Vagina (tissue), 2 donors: ENCODE measurements at regions not wholly inside any gene's neighbourhood (a gene's known extent, or its start where the extent isn't known, plus 50 kb on each side); places are given as distances from the start of the nearest gene placed in this dataset.

Experiments
- DNase-seq, 2 donors: peaks; one replicate each; pipeline ENCODE4 v3.0.0-alpha.2; 2017; ENCODE audit errors: extremely low spot score in 2 of 2
- H3K27ac ChIP-seq: fragments of 200-600 bp; sonication (generic); one replicate; pipeline ENCODE4 v1.5.1; 2019
- H3K27me3 ChIP-seq: fragments of 200-600 bp; sonication (generic); one replicate; pipeline ENCODE4 v1.5.1; 2019
- H3K36me3 ChIP-seq, 2 donors: fragments of 200-600 bp; sonication (generic); one replicate each; pipeline ENCODE4 v1.5.1; 2017 to 2019
- H3K4me1 ChIP-seq: fragments of 200-600 bp; sonication (generic); one replicate; pipeline ENCODE4 v1.5.1; 2019
- H3K4me3 ChIP-seq, 2 donors: fragments of 200-600 bp; sonication (generic); 1 replicate in 1 of 2; 2 replicates in 1 of 2; pipeline ENCODE4 v1.5.1; 2016 to 2019
- H3K9me3 ChIP-seq: fragments of 200-600 bp; sonication (generic); one replicate; pipeline ENCODE4 v1.5.1; 2019
- POLR2A ChIP-seq, 2 donors: fragments of 450-650 bp; IDR thresholded peaks; one replicate each; pipeline ENCODE4 v1.6.1; 2017; ENCODE audit warnings: antibody characterized with exemption in 2 of 2, mild to moderate bottlenecking in 2 of 2, moderate library complexity in 2 of 2
- POLR2AphosphoS5 ChIP-seq, 2 donors: sonication (generic); formaldehyde crosslinking; IDR thresholded peaks; one replicate each; pipeline ENCODE4 v1.9.0; 2017; ENCODE audit warnings: antibody characterized with exemption in 2 of 2, mild to moderate bottlenecking in 2 of 2, low read depth in 1 of 2; ENCODE audit not compliant: insufficient read depth in 1 of 2
- intact Hi-C: fragments of 100-400 bp; cut with DNase I; formaldehyde crosslinking; loops from one replicate; pipeline ENCODE4 v1.15.1; 2023
- TF ChIP-seq, protein P1 (sequence below), 3 experiments: fragments of 450-650 bp in 2 of 3; fragments of 200-600 bp in 1 of 3; sonication (generic) in 1 of 3; IDR thresholded peaks; one replicate each; pipeline ENCODE4 v1.5.1; 2017 to 2019; ENCODE audit warnings: antibody characterized with exemption in 3 of 3, mild to moderate bottlenecking in 2 of 3, moderate library complexity in 2 of 3

DNA sequence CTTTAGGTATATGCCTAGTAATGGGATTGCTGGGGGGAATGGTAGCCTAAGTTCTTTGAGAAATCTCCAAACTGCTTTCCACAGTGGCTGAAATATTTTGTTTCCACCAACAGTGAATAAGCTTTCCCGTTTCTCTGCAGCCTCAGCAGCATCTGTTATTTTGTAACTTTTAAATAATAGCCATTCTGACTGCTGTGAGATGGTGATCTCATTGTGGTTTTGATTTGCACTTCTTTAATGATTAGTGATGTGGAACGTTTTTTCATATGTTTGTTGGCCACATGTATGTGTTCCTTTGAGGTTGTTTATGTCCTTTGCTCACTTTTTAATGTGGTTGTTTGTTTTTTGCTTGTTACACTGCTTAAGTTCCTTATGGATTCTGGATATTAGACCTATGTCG, 237.4 kb downstream of the CENPF start:
- Histone ChIP-seq H3K4me1 (no peaks in the 10 kb centered on the region), H3K27me3 (no peaks in the 10 kb centered on the region), H3K4me3 (no peak overlapping the region), H3K9me3 (no peaks in the 10 kb centered on the region), H3K36me3 (no peaks in the 10 kb centered on the region), H3K27ac (no peak overlapping the region)
- no peak for DNase-seq
- intact Hi-C loops = no loop called here
- no peak for TF ChIP-seq POLR2A (IDR thresholded peaks at IDR 0.05)
- TF ChIP-seq, protein P1, sequence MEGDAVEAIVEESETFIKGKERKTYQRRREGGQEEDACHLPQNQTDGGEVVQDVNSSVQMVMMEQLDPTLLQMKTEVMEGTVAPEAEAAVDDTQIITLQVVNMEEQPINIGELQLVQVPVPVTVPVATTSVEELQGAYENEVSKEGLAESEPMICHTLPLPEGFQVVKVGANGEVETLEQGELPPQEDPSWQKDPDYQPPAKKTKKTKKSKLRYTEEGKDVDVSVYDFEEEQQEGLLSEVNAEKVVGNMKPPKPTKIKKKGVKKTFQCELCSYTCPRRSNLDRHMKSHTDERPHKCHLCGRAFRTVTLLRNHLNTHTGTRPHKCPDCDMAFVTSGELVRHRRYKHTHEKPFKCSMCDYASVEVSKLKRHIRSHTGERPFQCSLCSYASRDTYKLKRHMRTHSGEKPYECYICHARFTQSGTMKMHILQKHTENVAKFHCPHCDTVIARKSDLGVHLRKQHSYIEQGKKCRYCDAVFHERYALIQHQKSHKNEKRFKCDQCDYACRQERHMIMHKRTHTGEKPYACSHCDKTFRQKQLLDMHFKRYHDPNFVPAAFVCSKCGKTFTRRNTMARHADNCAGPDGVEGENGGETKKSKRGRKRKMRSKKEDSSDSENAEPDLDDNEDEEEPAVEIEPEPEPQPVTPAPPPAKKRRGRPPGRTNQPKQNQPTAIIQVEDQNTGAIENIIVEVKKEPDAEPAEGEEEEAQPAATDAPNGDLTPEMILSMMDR (IDR thresholded peaks at IDR 0.05) = no peak
- TF ChIP-seq POLR2AphosphoS5 (IDR thresholded peaks at IDR 0.05; ENCODE audit: insufficient read depth in 1 of 2, low read depth in 1 of 2) = no peak

DNA sequence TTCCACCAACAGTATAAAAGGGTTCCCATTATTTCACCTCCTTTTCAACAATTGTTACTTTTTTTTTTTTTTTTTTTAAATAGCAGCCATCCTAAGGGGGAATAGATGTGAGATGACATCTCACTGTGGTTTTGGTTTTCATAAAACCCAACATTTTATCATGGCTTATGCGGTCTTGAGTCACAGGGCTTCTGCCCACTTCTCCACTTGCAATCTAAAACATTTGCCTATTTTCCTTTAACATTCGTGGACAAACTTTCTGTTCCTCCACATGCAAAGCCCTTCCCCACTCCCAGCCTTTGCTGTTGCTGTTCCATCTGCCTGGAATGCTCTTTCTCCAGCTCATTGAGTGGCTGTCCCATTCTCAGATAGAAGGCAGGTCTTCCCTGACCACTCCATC, 239.7 kb upstream of the KCNK2 start:
- no peaks in the 10 kb centered on the region for H3K27me3 ChIP-seq
- H3K9me3 ChIP-seq = no peaks in the 10 kb centered on the region
- H3K4me1 ChIP-seq = no peaks in the 10 kb centered on the region
- H3K27ac ChIP-seq = no peak overlapping the region
- H3K36me3 ChIP-seq = no peaks in the 10 kb centered on the region
- intact Hi-C loops = no loop called here
- DNase-seq = no peak
- TF ChIP-seq, protein P1 (IDR thresholded peaks at IDR 0.05) = no peak
- TF ChIP-seq POLR2A (IDR thresholded peaks at IDR 0.05) (no peak), POLR2AphosphoS5 (IDR thresholded peaks at IDR 0.05; ENCODE audit: insufficient read depth in 1 of 2, low read depth in 1 of 2) (no peak)
- no peak overlapping the region for H3K4me3 ChIP-seq

DNA sequence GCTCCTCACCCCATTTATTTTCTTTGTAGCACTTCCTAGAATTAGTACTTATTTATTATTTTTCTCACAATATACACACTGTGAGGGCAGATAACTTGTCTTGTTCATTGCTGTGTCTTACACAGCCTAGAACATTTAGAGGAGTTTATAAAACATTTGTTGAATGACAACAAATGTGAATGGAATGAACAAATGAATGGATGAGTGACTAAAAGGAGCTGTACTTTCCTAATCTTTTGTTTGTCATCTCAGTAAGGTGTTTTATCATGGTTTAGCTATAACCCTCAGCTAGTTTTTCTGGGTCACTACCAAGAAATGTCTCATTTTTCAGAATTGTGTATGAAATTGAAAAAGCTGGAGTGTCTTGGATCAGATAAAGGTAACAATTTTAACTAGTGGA, 239.3 kb upstream of the KCNK2 start:
- intact Hi-C loops = no loop called here
- no peak overlapping the region for H3K4me3 ChIP-seq

DNA sequence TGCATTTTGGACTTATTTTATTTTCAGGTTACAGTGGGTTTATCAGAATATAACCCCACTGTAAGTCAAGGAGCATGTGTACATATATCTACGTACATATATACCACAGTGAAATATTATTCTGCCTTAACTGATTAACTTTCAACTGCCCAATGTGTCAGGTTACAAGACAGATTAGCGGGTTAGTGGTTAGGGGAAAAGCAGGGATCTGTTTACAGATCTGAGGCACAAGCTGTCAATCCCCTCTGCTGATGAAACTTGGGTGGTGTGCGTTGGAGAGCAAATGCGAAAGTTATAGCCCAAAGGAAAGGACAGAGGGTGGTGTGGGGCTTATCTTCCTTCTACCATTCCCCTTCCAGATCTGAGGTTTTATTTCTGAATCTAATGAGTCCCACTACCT, 238.2 kb upstream of the KCNK2 start:
- intact Hi-C loops = no loop called here
- no peak for TF ChIP-seq POLR2A (IDR thresholded peaks at IDR 0.05)
- TF ChIP-seq, protein P1 (IDR thresholded peaks at IDR 0.05) = no peak
- no peak for TF ChIP-seq POLR2AphosphoS5 (IDR thresholded peaks at IDR 0.05; ENCODE audit: insufficient read depth in 1 of 2, low read depth in 1 of 2)

More for the DNA sequence above, 239.3 kb upstream of the KCNK2 start:
- no peaks in the 10 kb centered on the region for H3K9me3 ChIP-seq
- DNase-seq = no peak
- H3K4me1 ChIP-seq = no peaks in the 10 kb centered on the region
- TF ChIP-seq, protein P1 (IDR thresholded peaks at IDR 0.05) = no peak
- TF ChIP-seq POLR2A (IDR thresholded peaks at IDR 0.05) = no peak
- no peak for TF ChIP-seq POLR2AphosphoS5 (IDR thresholded peaks at IDR 0.05; ENCODE audit: insufficient read depth in 1 of 2, low read depth in 1 of 2)
- no peaks in the 10 kb centered on the region for H3K36me3 ChIP-seq
- no peaks in the 10 kb centered on the region for H3K27me3 ChIP-seq
- H3K27ac ChIP-seq = no peak overlapping the region

DNA sequence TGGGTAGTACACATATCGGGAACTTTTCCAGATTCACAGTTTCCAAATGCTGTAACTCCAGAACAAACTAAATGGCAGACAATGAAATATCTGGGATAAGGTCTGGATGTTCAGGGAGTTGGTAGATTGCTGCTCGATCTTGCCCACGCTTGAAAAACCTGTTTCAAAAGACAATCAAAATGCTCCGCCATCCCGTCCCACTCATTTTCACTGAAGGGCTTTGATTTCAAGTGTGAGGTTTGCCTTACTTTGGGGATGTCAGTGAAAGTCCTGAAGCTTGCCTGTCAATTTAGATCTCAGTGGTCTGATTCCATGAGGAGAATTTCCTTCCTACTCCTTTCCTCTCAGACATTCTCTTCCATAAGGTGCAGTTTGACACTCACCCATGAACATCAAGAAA, 236.3 kb upstream of the KCNK2 start:
- intact Hi-C loops = no loop called here
- Histone ChIP-seq H3K4me1 (no peaks in the 10 kb centered on the region), H3K27ac (no peak overlapping the region), H3K27me3 (no peaks in the 10 kb centered on the region), H3K36me3 (no peaks in the 10 kb centered on the region), H3K9me3 (no peaks in the 10 kb centered on the region), H3K4me3 (no peak overlapping the region)
- TF ChIP-seq, protein P1 (IDR thresholded peaks at IDR 0.05) = no peak
- TF ChIP-seq POLR2AphosphoS5 (IDR thresholded peaks at IDR 0.05; ENCODE audit: insufficient read depth in 1 of 2, low read depth in 1 of 2) (no peak), POLR2A (IDR thresholded peaks at IDR 0.05) (no peak)
- DNase-seq = no peak

More for the DNA sequence above, 238.2 kb upstream of the KCNK2 start:
- no peak overlapping the region for H3K4me3 ChIP-seq
- H3K36me3 ChIP-seq = no peaks in the 10 kb centered on the region
- no peaks in the 10 kb centered on the region for H3K27me3 ChIP-seq
- no peaks in the 10 kb centered on the region for H3K4me1 ChIP-seq
- no peak for DNase-seq
- no peak overlapping the region for H3K27ac ChIP-seq
- H3K9me3 ChIP-seq = no peaks in the 10 kb centered on the region
